OCI-LY3 (cell line): ENCODE measurements at regions not wholly inside any gene's neighbourhood (a gene's known extent, or its start where the extent isn't known, plus 50 kb on each side); places are given as distances from the start of the nearest gene placed in this dataset.

Source experiments
- EZH2phosphoT487 ChIP-seq: fragments of 200-600 bp; shearing (Covaris generic); IDR thresholded peaks from 2 replicates; pipeline ENCODE4 v1.6.1; 2018; ENCODE audit warnings: antibody characterized with exemption, mixed run types, low read depth
- TF ChIP-seq, protein P1 (sequence below): fragments of 200-600, 300-600 bp; sonication (generic); IDR thresholded peaks from 2 replicates; pipeline ENCODE4 v1.5.1; 2014; ENCODE audit warnings: antibody characterized with exemption, low read length, low read depth

GRCh38 chr10:3530346-3530745 lies 254.7 kb downstream of the KLF6 start:
- TF ChIP-seq, protein P1, sequence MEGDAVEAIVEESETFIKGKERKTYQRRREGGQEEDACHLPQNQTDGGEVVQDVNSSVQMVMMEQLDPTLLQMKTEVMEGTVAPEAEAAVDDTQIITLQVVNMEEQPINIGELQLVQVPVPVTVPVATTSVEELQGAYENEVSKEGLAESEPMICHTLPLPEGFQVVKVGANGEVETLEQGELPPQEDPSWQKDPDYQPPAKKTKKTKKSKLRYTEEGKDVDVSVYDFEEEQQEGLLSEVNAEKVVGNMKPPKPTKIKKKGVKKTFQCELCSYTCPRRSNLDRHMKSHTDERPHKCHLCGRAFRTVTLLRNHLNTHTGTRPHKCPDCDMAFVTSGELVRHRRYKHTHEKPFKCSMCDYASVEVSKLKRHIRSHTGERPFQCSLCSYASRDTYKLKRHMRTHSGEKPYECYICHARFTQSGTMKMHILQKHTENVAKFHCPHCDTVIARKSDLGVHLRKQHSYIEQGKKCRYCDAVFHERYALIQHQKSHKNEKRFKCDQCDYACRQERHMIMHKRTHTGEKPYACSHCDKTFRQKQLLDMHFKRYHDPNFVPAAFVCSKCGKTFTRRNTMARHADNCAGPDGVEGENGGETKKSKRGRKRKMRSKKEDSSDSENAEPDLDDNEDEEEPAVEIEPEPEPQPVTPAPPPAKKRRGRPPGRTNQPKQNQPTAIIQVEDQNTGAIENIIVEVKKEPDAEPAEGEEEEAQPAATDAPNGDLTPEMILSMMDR, result no peak
- no peak for TF ChIP-seq EZH2phosphoT487
